HEK293 (cell line): ENCODE measurements at regions not wholly inside any gene's neighbourhood (a gene's known extent, or its start where the extent isn't known, plus 50 kb on each side); places are given as distances from the start of the nearest gene placed in this dataset.

Experiments
- CTCF ChIA-PET: fragments of 350-600 bp; formaldehyde crosslinking; extraction: SDS; loops from one replicate; lab custom pipeline; 2021; ENCODE audit warnings: antibody characterized with exemption; lab: Yijun Ruan, JAX
- POLR2A ChIA-PET: fragments of 300-600 bp; formaldehyde crosslinking; extraction: SDS; loops from one replicate; lab custom pipeline; 2020; ENCODE audit warnings: antibody characterized with exemption, inconsistent platforms; lab: Yijun Ruan, JAX
- H3K27ac ChIP-seq: fragments of 200-500 bp; sonication (Bioruptor generic); 2 replicates; pipeline ENCODE4 v1.5.1; 2014; ENCODE audit warnings: low read depth, low read length, control low read depth, inconsistent platforms; ENCODE audit errors: extremely low read depth
- H3K36me3 ChIP-seq, 2 experiments: fragments of 200-500 bp in 1 of 2; sonication (Bioruptor generic) in 1 of 2; 1 replicate in 1 of 2; 2 replicates in 1 of 2; pipeline ENCODE4 v1.5.1; 2014 to 2017; ENCODE audit warnings: inconsistent platforms in 2 of 2, low read length in 2 of 2; ENCODE audit not compliant: control insufficient read depth in 2 of 2, insufficient read depth in 1 of 2
- H3K4me1 ChIP-seq: fragments of 200-500 bp; sonication (Bioruptor generic); 2 replicates; pipeline ENCODE4 v1.5.1; 2014; ENCODE audit warnings: mild to moderate bottlenecking, low read length, inconsistent platforms; ENCODE audit not compliant: control insufficient read depth, insufficient read depth
- H3K4me3 ChIP-seq: 2 replicates; pipeline ENCODE4 v1.5.1; 2011; ENCODE audit warnings: low read depth, mild to moderate bottlenecking, control low read depth, low read length, moderate library complexity
- H3K9me3 ChIP-seq: fragments of 200-500 bp; sonication (Bioruptor generic); 2 replicates; pipeline ENCODE4 v1.5.1; 2014; ENCODE audit warnings: low read depth, low read length, inconsistent platforms; ENCODE audit not compliant: control insufficient read depth, insufficient read depth
- AEBP2 ChIP-seq: fragments of 450-650 bp; formaldehyde crosslinking; IDR thresholded peaks from 2 replicates; pipeline ENCODE4 v1.5.1; 2016; ENCODE audit warnings: missing biosample characterization, missing genetic modification characterization, borderline replicate concordance
- BCL11A ChIP-seq: fragments of 450-650 bp; formaldehyde crosslinking; IDR thresholded peaks from 2 replicates; pipeline ENCODE4 v1.5.1; 2016; ENCODE audit warnings: low read depth, missing biosample characterization, missing genetic modification characterization
- CTCF ChIP-seq: fragments of 450-650 bp; formaldehyde crosslinking; IDR thresholded peaks from 2 replicates; pipeline ENCODE4 v1.5.1; 2016; ENCODE audit warnings: missing biosample characterization, missing genetic modification characterization
- EGR2 ChIP-seq: fragments of 450-650 bp; formaldehyde crosslinking; IDR thresholded peaks from 2 replicates; pipeline ENCODE4 v1.5.1; 2016; ENCODE audit warnings: low read depth, missing biosample characterization, missing genetic modification characterization
- GLI4 ChIP-seq: fragments of 450-650 bp; formaldehyde crosslinking; IDR thresholded peaks from 2 replicates; pipeline ENCODE4 v1.5.1; 2016; ENCODE audit warnings: missing biosample characterization, missing genetic modification characterization
- GLIS2 ChIP-seq: fragments of 450-650 bp; formaldehyde crosslinking; IDR thresholded peaks from 2 replicates; pipeline ENCODE4 v1.5.1; 2016; ENCODE audit warnings: missing biosample characterization, missing genetic modification characterization
- PRDM10 ChIP-seq: fragments of 450-650 bp; formaldehyde crosslinking; IDR thresholded peaks from 2 replicates; pipeline ENCODE4 v1.5.1; 2016; ENCODE audit warnings: missing biosample characterization, missing genetic modification characterization
- TSHZ1 ChIP-seq: fragments of 450-650 bp; formaldehyde crosslinking; IDR thresholded peaks from 2 replicates; pipeline ENCODE4 v1.5.1; 2016; ENCODE audit warnings: missing biosample characterization, missing genetic modification characterization, borderline replicate concordance
- ZFP37 ChIP-seq: fragments of 450-650 bp; formaldehyde crosslinking; IDR thresholded peaks from 2 replicates; pipeline ENCODE4 v1.5.1; 2016; ENCODE audit warnings: missing biosample characterization, missing genetic modification characterization
- ZFP69B ChIP-seq: fragments of 450-650 bp; formaldehyde crosslinking; IDR thresholded peaks from 2 replicates; pipeline ENCODE4 v1.5.1; 2016; ENCODE audit warnings: missing biosample characterization, missing genetic modification characterization
- ZNF169 ChIP-seq: fragments of 450-650 bp; formaldehyde crosslinking; IDR thresholded peaks from 2 replicates; pipeline ENCODE4 v1.5.1; 2016; ENCODE audit warnings: missing biosample characterization, missing genetic modification characterization
- ZNF23 ChIP-seq: fragments of 450-650 bp; formaldehyde crosslinking; IDR thresholded peaks from 2 replicates; pipeline ENCODE4 v1.5.1; 2016; ENCODE audit warnings: missing biosample characterization, missing genetic modification characterization, borderline replicate concordance
- ZNF266 ChIP-seq: fragments of 450-650 bp; formaldehyde crosslinking; IDR thresholded peaks from 2 replicates; pipeline ENCODE4 v1.5.1; 2016; ENCODE audit warnings: missing biosample characterization, missing genetic modification characterization, low read depth
- ZNF335 ChIP-seq: fragments of 450-650 bp; formaldehyde crosslinking; conservative IDR thresholded peaks from 2 replicates; pipeline ENCODE4 v1.5.1; 2016; ENCODE audit warnings: missing biosample characterization, missing genetic modification characterization
- ZNF529 ChIP-seq: fragments of 450-650 bp; formaldehyde crosslinking; IDR thresholded peaks from 2 replicates; pipeline ENCODE4 v1.5.1; 2017; ENCODE audit warnings: missing genetic modification characterization, missing biosample characterization; ENCODE audit not compliant: insufficient replicate concordance
- ZNF549 ChIP-seq: fragments of 450-650 bp; IDR thresholded peaks from 2 replicates; pipeline ENCODE4 v1.5.1; 2018; ENCODE audit warnings: missing biosample characterization, missing genetic modification characterization, mild to moderate bottlenecking, inconsistent platforms, moderate library complexity
- ZNF585B ChIP-seq: fragments of 450-650 bp; formaldehyde crosslinking; IDR thresholded peaks from 2 replicates; pipeline ENCODE4 v1.5.1; 2016; ENCODE audit warnings: missing biosample characterization, missing genetic modification characterization
- ZNF658 ChIP-seq: fragments of 450-650 bp; formaldehyde crosslinking; IDR thresholded peaks from 2 replicates; pipeline ENCODE4; 2016; ENCODE audit warnings: missing biosample characterization, missing genetic modification characterization
- ZNF785 ChIP-seq: fragments of 450-650 bp; formaldehyde crosslinking; IDR thresholded peaks from 2 replicates; pipeline ENCODE4 v1.5.1; 2016; ENCODE audit warnings: missing biosample characterization, missing genetic modification characterization
- ZNF830 ChIP-seq: fragments of 450-650 bp; IDR thresholded peaks from 2 replicates; pipeline ENCODE4 v1.5.0; 2018; ENCODE audit warnings: missing biosample characterization, missing genetic modification characterization, low read depth, mild to moderate bottlenecking, moderate library complexity
- ZNF837 ChIP-seq: fragments of 450-650 bp; formaldehyde crosslinking; IDR thresholded peaks from 2 replicates; pipeline ENCODE4 v1.5.1; 2016; ENCODE audit warnings: missing biosample characterization, missing genetic modification characterization
- ZSCAN4 ChIP-seq: fragments of 450-650 bp; formaldehyde crosslinking; IDR thresholded peaks from 2 replicates; pipeline ENCODE4 v1.5.1; 2017; ENCODE audit warnings: missing biosample characterization, missing genetic modification characterization
- ZSCAN5A ChIP-seq: fragments of 450-650 bp; formaldehyde crosslinking; IDR thresholded peaks from 2 replicates; pipeline ENCODE4 v1.5.1; 2016; ENCODE audit warnings: missing biosample characterization, missing genetic modification characterization

- TF ChIP-seq ZSCAN5A (tag by site-specific recombination) (no peak), GLIS2 (no peak), ZNF837 (no peak), ZSCAN4 (tag by site-specific recombination) (no peak)
Measured at GRCh38 chrX:148269513-148269912, 230.9 kb upstream of the AFF2 start (continued).

- Histone ChIP-seq H3K27ac (no peak overlapping the region), H3K36me3 (no peaks in the 10 kb centered on the region), H3K4me1 (no peaks in the 10 kb centered on the region), H3K9me3 (no peaks in the 10 kb centered on the region; the same call in 1 of the 2 replicates), H3K4me3 (no peak overlapping the region)
- POLR2A ChIA-PET: no interaction called here
- CTCF ChIA-PET: no interaction called here
- TF ChIP-seq ZNF335 (tag by site-specific recombination) (no peak), ZNF266 (tag by site-specific recombination) (no peak), GLI4 (no peak), PRDM10 (tag by site-specific recombination) (no peak), ZNF658 (tag by site-specific recombination) (no peak), CTCF (no peak), ZFP37 (tag by site-specific recombination) (no peak), ZNF785 (tag by site-specific recombination) (no peak), AEBP2 (tag by site-specific recombination) (no peak), TSHZ1 (tag by site-specific recombination) (no peak), ZNF549 (no peak), ZNF23 (tag by site-specific recombination) (no peak), ZNF529 (tag by site-specific recombination) (no peak), ZNF585B (tag by site-specific recombination) (no peak), ZNF830 (tag by site-specific recombination) (no peak), BCL11A (tag by site-specific recombination) (no peak), ZFP69B (no peak), EGR2 (tag by site-specific recombination) (no peak), ZNF169 (tag by site-specific recombination) (no peak)
Measured at GRCh38 chrX:148270499-148270898, 229.9 kb upstream of the AFF2 start.
